ENCODE measurements at regions not wholly inside any gene's neighbourhood (a gene's known extent, or its start where the extent isn't known, plus 50 kb on each side); places are given as distances from the start of the nearest gene placed in this dataset.

- no peak for TF ChIP-seq OSR1 (CRISPR knock-in tag; IDR thresholded peaks at IDR 0.05)
- no peak for TF ChIP-seq ZFP3 (CRISPR knock-in tag; IDR thresholded peaks at IDR 0.05)
- TF ChIP-seq ARNTL (CRISPR knock-in tag; IDR thresholded peaks at IDR 0.05; ENCODE audit: borderline replicate concordance, low read depth) = no peak
- no peak for TF ChIP-seq POU6F1 (CRISPR knock-in tag; IDR thresholded peaks at IDR 0.05; ENCODE audit: borderline replicate concordance, low read depth)
- TF ChIP-seq PATZ1 (CRISPR knock-in tag; IDR thresholded peaks at IDR 0.05; ENCODE audit: borderline replicate concordance) = no peak
- TF ChIP-seq ZNF565 (CRISPR knock-in tag; conservative IDR thresholded peaks at IDR 0.05; ENCODE audit: low read depth) = no peak
- TF ChIP-seq ZNF70 (CRISPR knock-in tag; IDR thresholded peaks at IDR 0.05) = no peak
- TF ChIP-seq CREB5 (CRISPR knock-in tag; IDR thresholded peaks at IDR 0.05; ENCODE audit: low read depth) = no peak
- no peak for TF ChIP-seq ZFP30 (CRISPR knock-in tag; IDR thresholded peaks at IDR 0.05)
- TF ChIP-seq SNAI2 (CRISPR knock-in tag; IDR thresholded peaks at IDR 0.05) = no peak
Observed at GRCh38 chr11:127445476-127445875, 444.9 kb upstream of the KIRREL3 start.
